HUES64 (cell line): ENCODE measurements at regions not wholly inside any gene's neighbourhood (a gene's known extent, or its start where the extent isn't known, plus 50 kb on each side); places are given as distances from the start of the nearest gene placed in this dataset.
A peak's percentile ranks its signal among the peaks of the same experiment; 100 is the strongest.
"Not testable (repeated sequence)": the region's sequence is repeated elsewhere in the genome, so short reads cannot be mapped to it uniquely, and the experiment has no call there.

Experiments used
- H3K27ac ChIP-seq: 2 replicates; pipeline ENCODE4 v1.7.0; 2013; ENCODE audit warnings: low read depth, low read length, inconsistent platforms
- H3K27me3 ChIP-seq: 2 replicates; pipeline ENCODE4 v1.6.1; 2013; ENCODE audit warnings: mild to moderate bottlenecking, low read length; ENCODE audit not compliant: insufficient read depth
- H3K36me3 ChIP-seq: 2 replicates; pipeline ENCODE4 v1.6.1; 2013; ENCODE audit warnings: mild to moderate bottlenecking, low read length; ENCODE audit not compliant: insufficient read depth
- H3K4me1 ChIP-seq: 2 replicates; pipeline ENCODE4 v1.6.1; 2013; ENCODE audit warnings: mild to moderate bottlenecking, low read length, moderate library complexity; ENCODE audit not compliant: insufficient read depth
- H3K4me3 ChIP-seq: 2 replicates; pipeline ENCODE4 v1.5.1; 2013; ENCODE audit warnings: mild to moderate bottlenecking, low read length, moderate library complexity
- H3K9ac ChIP-seq: 2 replicates; pipeline ENCODE4 v1.6.1; 2013; ENCODE audit warnings: mild to moderate bottlenecking, low read depth, low read length
- H3K9me3 ChIP-seq: 2 replicates; pipeline ENCODE4 v1.6.1; 2013; ENCODE audit warnings: low read depth, low read length; ENCODE audit not compliant: insufficient read depth
- whole genome bisulfite sequencing: fragments of 150-250, 120-280 bp; methylation state at CpG from one replicate; pipeline ENCODE4 v1.1.7; 2013; ENCODE audit warnings: missing lambda C conversion rate; 5-methylcytosine and 5-hydroxymethylcytosine counted together

- no peaks in the 10 kb centered on the region for H3K36me3 ChIP-seq
- H3K9ac ChIP-seq: no peak overlapping the region
- H3K27ac ChIP-seq: no peak overlapping the region
- H3K27me3 ChIP-seq: no peaks in the 10 kb centered on the region
- WGBS: 97% methylated on average over 2 of the region's 2 CpGs
- no peak overlapping the region for H3K4me3 ChIP-seq
- no peaks in the 10 kb centered on the region for H3K4me1 ChIP-seq
- H3K9me3 ChIP-seq: no peaks in the 10 kb centered on the region
Observed at GRCh38 chr15:92725171-92725570, 69.6 kb upstream of the FAM174B start.

GRCh38 chr15:92728266-92728665, 72.7 kb upstream of the FAM174B start:
- no peak overlapping the region for H3K4me3 ChIP-seq
- 86% methylated on average over 3 of the region's 4 CpGs for WGBS
- H3K9me3 ChIP-seq: no peaks in the 10 kb centered on the region
- H3K36me3 ChIP-seq: no peaks in the 10 kb centered on the region
- H3K27me3 ChIP-seq: no peaks in the 10 kb centered on the region
- no peak overlapping the region for H3K27ac ChIP-seq
- no peaks in the 10 kb centered on the region for H3K4me1 ChIP-seq
- no peak overlapping the region for H3K9ac ChIP-seq

- 78% methylated on average over 9 of the region's 12 CpGs for WGBS
- H3K4me1 ChIP-seq: no peaks in the 10 kb centered on the region
- no peaks in the 10 kb centered on the region for H3K36me3 ChIP-seq
- no peaks in the 10 kb centered on the region for H3K9me3 ChIP-seq
- H3K4me3 ChIP-seq: peak overlapping the region; percentile 51
- no peak overlapping the region for H3K27ac ChIP-seq
- H3K9ac ChIP-seq: peak overlapping the region; percentile 63; the same call in 1 of the 2 replicates
- H3K27me3 ChIP-seq: no peaks in the 10 kb centered on the region
Observed at GRCh38 chr15:92733090-92733933, 77.7 kb upstream of the FAM174B start.

- H3K4me1 ChIP-seq: no peaks in the 10 kb centered on the region
Observed at GRCh38 chr15:92733934-92734521, 78.5 kb upstream of the FAM174B start.

GRCh38 chr15:92739246-92739645, 83.7 kb upstream of the FAM174B start:
- not testable (repeated sequence) for H3K9ac ChIP-seq, H3K27ac ChIP-seq, H3K4me3 ChIP-seq, H3K9me3 ChIP-seq, H3K27me3 ChIP-seq, H3K36me3 ChIP-seq
- H3K4me1 ChIP-seq: peaks cover 14% of the 10 kb centered on the region
- 100% methylated on average over 2 of the region's 4 CpGs for WGBS

More at GRCh38 chr15:92733934-92734521, 78.5 kb upstream of the FAM174B start:
- no peaks in the 10 kb centered on the region for H3K9me3 ChIP-seq
- H3K27me3 ChIP-seq: no peaks in the 10 kb centered on the region
- no peaks in the 10 kb centered on the region for H3K36me3 ChIP-seq
- H3K27ac ChIP-seq: no peak overlapping the region
- H3K4me3 ChIP-seq: peak overlapping the region; percentile 51
- peak overlapping the region; percentile 63 for H3K9ac ChIP-seq
- 46% methylated on average over 26 of the region's 33 CpGs for WGBS

GRCh38 chr15:92745845-92746271, 90.3 kb upstream of the FAM174B start:
- H3K4me1 ChIP-seq: peaks cover 14% of the 10 kb centered on the region
- no peaks in the 10 kb centered on the region for H3K27me3 ChIP-seq
- H3K27ac ChIP-seq: no peak overlapping the region
- H3K9ac ChIP-seq: no peak overlapping the region
- 81% methylated on average over 4 of the region's 4 CpGs for WGBS
- no peaks in the 10 kb centered on the region for H3K9me3 ChIP-seq
- no peak overlapping the region for H3K4me3 ChIP-seq
- H3K36me3 ChIP-seq: no peaks in the 10 kb centered on the region

- no peak overlapping the region for H3K4me3 ChIP-seq
- H3K36me3 ChIP-seq: no peaks in the 10 kb centered on the region
- whole genome bisulfite sequencing: 91% methylated on average over 3 of the region's 3 CpGs
- H3K27ac ChIP-seq: no peak overlapping the region
- no peaks in the 10 kb centered on the region for H3K27me3 ChIP-seq
- no peak overlapping the region for H3K9ac ChIP-seq
- H3K9me3 ChIP-seq: no peaks in the 10 kb centered on the region
- peaks cover 14% of the 10 kb centered on the region for H3K4me1 ChIP-seq
Observed at GRCh38 chr15:92747047-92747446, 91.5 kb upstream of the FAM174B start.

- Histone ChIP-seq H3K9me3 (no peaks in the 10 kb centered on the region), H3K27me3 (no peaks in the 10 kb centered on the region), H3K27ac (no peak overlapping the region), H3K36me3 (no peaks in the 10 kb centered on the region), H3K9ac (no peak overlapping the region), H3K4me1 (no peaks in the 10 kb centered on the region), H3K4me3 (no peak overlapping the region)
- 94% methylated on average over 4 of the region's 4 CpGs for WGBS
Observed at GRCh38 chr15:92749216-92749615, 93.6 kb upstream of the FAM174B start.

GRCh38 chr15:92749946-92750345, 94.4 kb upstream of the FAM174B start:
- H3K4me1 ChIP-seq: no peaks in the 10 kb centered on the region
- 84% methylated on average over 4 of the region's 4 CpGs for WGBS
- H3K36me3 ChIP-seq: no peaks in the 10 kb centered on the region
- H3K9ac ChIP-seq: no peak overlapping the region
- no peak overlapping the region for H3K27ac ChIP-seq
- no peak overlapping the region for H3K4me3 ChIP-seq
- no peaks in the 10 kb centered on the region for H3K9me3 ChIP-seq
- no peaks in the 10 kb centered on the region for H3K27me3 ChIP-seq

GRCh38 chr15:92751528-92751927, 96.0 kb upstream of the FAM174B start:
- Histone ChIP-seq H3K36me3 (no peaks in the 10 kb centered on the region), H3K27ac (no peak overlapping the region), H3K9me3 (no peaks in the 10 kb centered on the region), H3K4me3 (no peak overlapping the region), H3K9ac (no peak overlapping the region), H3K4me1 (no peaks in the 10 kb centered on the region), H3K27me3 (no peaks in the 10 kb centered on the region)
- 98% methylated on average over 2 of the region's 3 CpGs for WGBS

- Histone ChIP-seq H3K4me3 (no peak overlapping the region), H3K27ac (no peak overlapping the region), H3K9me3 (no peaks in the 10 kb centered on the region), H3K9ac (no peak overlapping the region), H3K36me3 (no peaks in the 10 kb centered on the region), H3K4me1 (no peaks in the 10 kb centered on the region), H3K27me3 (no peaks in the 10 kb centered on the region)
- WGBS: 90% methylated on average over 3 of the region's 3 CpGs
Observed at GRCh38 chr15:92753591-92753990, 98.0 kb upstream of the FAM174B start.
